Activated T-cell treated with anti-CD3 and anti-CD28 coated beads for 24 hours (primary cell): ENCODE measurements at regions not wholly inside any gene's neighbourhood (a gene's known extent, or its start where the extent isn't known, plus 50 kb on each side); places are given as distances from the start of the nearest gene placed in this dataset.

Experiments
- DNase-seq: peaks from one replicate; pipeline ENCODE4 v3.0.0-alpha.2; 2020; ENCODE audit warnings: low read depth

DNA sequence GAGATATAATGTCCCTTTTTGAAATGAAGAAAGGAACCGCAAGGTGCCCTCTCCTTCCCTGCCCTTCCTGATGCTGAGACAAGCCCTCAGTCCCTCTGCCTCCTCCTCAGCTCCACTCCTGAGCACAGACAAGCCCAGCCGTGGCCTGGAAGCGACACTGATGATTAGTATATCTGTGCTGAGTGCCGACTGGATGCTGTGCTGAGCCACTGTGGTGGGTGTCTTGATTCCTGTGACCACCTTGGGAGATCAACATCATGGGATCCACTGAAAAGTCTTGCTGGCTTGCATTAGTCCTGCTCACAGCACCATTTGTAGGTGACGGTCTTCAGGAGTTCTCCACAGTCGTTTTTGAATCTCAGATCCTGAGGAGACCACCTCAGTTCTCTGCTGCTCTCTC is 59.5 kb upstream of the HGFAC start:
- no peak for DNase-seq

DNA sequence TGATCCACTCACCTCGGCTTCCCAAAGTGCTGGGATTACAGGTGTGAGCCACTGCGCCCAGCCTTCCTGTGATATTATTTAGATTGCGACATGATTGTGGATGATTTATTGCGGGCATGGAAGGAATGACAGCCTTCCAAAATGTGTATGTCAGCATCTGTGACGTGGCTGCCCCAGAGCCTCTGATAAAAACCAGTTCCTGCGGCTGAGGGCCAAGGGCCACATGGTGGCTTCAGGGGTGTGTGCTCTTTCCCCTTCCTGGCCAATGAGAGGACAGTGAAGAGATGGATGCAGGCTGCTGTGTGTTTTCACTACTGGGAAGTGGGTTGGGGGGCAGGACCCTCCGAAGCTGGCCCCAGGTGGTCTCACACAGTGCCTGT is 57.4 kb upstream of the HGFAC start:
- no peak for DNase-seq

DNA sequence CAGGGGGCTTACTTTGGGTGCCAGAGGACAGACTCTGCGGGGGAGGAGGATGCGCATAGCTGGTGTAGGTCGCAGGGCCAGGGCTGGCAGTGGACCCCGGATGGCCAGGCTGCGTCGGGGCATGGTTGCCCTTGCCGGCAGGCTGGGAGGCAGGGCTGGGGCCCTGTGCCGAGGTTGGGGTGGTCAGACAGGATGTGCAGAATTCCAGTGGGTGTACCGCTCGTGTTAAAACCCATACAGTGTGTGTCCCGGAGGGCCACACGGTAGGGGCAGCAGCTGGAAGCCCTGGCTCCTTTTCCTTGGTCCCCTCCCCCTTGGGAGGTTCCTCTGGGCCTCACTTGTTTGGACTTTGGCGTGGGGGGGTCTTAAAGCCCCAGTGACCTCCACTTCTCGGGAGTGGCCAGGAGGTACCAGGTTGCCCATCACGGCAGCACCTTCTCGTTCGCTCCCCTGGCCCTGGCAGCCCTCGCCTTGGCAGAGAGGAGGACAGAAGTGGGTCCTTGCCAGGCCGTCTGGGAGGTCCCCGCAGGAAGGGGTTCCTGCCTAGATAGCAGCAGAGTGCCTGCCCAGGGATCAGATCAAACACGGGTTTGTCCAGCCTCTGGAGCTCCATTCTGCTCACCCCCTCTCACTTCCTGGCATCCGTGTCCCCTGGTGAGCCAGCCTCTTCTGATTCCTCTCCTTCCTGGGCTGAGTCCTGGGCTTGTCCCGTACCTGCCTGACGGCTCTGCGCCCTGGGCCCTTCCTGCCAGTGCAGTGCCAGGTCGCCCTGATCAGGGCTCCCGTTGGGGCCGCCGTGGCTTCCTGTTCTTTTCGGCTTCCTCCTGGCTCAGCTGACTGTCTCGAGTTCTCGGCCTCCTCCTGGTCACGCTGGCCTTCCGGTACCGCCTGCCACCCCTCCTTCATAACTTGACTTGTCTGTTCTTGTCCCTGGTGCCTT is 56.7 kb upstream of the HGFAC start:
- no peak for DNase-seq

DNA sequence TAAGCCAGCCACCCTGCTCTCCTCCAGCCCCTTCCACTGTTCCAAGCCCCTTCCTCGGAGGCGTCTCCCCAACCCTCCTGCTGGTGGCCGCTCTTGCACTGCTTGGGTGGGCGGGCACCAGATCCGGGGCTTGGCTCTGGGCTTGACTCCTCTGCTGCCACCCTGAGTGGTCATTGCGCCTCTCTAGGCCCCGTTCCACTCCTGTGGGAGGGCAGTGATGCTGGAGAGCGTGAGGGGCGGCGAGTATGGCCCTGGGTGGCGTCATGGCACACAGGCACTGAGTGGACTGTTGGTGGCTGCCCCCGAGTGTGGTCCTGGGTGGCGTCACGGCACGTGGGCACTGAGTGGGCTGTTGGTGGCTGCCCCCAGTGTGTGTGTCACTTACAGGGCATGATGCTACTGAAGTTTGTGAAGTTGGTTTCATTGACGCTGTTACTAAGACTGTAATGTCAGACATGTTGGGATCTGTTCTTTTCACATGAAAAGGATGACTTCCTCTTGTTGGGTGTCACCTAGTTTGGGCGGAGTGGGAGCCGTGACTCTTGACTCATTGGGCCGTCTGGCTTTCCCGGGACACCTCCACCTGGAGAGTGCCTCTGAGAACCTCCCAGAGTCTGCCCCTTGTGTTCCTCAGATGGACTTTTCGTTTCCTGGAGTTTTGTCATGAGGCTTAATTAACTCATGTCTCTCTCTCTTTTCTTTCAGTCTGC is 55.9 kb upstream of the HGFAC start:
- no peak for DNase-seq

DNA sequence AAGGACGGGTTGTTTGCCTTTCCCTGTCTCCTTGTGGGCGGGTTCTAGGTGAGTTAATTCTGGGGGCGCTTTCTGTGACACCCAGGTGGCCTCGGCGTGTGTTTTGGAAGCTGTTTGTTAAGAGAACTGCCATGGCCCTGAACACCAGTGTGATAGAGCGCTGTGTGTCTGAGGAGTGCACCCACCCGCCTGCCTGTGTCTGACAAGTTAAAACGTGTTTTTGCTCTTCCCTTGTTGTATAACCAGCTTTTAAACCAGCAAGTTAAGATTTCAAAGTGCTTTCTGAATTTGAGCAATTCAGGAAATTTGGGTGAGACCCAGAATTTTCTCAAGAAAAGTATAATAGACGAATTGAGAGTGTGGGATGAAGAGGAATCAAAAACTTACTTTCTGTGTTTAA is 55.2 kb upstream of the HGFAC start:
- no peak for DNase-seq

DNA sequence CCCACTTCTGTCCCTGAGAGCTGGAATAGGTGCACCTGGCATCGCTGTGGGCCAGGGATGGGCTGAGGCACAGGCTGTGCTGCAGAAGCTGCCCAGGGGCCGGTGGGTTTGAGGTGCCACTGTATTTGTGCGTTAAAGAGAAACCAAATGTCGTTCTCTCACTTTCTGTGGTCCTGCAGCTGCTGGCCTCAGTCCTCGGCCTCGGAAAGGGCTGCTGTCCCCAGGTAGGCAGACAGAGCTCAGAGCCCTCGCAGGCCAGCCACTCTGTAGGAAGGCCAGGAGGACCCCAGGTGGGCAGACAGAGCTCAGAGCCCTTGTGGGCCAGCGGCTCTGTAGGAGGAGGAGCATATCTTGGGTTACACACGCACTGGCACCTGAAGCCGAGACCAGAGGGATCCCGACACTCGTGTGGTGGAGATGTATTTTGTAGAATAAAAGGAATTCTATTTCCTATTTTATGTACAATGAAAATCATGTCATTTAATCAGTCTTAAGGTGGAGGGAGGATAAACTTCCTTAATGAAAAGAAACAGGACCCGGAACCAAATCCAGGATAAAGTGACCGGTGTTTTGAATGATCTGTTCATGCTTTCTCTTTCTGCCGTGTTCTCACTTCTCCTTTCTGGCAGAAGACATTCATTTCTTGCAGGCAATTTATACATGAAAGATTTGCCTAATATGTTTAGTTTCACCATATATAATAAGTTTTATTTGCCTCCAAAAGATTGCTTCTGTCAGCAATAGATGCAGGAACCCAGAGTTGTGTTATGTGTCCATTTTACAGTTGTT is 54.4 kb upstream of the HGFAC start:
- no peak for DNase-seq

DNA sequence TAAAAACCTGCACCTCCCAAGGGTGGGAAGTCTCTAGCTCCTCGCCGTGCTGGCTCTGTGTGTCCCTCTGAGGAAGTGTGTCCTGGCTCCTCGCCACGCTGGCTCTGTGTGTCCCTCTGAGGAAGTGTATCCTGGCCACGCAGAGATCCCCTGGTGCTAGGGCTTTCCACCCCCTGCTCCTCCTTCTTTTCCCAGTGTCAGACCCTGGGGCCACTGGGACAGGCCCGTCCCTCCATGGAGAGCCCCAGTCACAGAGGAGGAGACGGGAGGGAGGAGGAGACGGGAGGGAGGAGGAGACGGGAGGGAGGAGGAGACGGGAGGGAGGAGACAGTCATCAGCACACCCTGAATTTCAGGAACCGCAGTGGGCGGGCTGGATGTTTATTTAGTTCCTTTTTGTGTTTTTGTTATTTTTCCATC is 53.8 kb upstream of the HGFAC start:
- DNase-seq, result no peak

DNA sequence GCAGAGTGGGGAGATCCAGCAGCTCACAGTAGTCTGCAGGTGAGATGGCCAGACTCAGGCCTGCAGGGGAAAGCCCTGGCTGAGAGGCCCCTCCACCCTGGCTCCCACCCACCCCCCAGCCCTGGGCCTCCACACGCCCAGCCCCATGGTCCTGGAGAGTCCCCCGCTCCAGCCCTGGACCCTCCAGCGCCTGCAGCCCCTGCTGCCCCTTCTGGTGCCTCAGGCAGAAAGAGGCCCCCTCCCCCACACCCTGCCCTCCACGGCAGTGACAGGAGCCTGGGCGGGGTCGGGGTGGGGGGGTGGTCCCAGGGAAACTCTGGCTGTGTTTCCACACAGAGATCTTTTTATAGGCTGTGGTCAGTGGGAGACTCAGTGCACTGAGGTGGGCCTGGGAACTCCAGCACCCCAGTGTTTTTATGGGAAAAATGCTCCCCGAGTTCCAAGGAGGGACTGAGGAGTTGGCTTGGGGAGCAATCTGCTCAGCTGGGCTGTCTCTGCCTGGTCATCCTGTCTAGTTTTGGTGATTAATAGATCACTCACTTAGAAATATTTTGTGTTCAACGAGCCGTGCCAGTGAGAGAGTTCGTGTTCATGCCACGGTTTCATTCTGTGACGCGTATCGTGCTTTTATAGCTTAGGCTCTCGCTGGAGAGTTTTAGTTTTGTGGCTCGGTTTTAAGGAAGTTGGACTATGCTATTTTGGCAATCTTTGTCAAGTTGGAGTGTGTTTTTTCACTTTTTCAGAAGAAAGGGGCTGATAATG is 53.1 kb upstream of the HGFAC start:
- DNase-seq, result no peak

DNA sequence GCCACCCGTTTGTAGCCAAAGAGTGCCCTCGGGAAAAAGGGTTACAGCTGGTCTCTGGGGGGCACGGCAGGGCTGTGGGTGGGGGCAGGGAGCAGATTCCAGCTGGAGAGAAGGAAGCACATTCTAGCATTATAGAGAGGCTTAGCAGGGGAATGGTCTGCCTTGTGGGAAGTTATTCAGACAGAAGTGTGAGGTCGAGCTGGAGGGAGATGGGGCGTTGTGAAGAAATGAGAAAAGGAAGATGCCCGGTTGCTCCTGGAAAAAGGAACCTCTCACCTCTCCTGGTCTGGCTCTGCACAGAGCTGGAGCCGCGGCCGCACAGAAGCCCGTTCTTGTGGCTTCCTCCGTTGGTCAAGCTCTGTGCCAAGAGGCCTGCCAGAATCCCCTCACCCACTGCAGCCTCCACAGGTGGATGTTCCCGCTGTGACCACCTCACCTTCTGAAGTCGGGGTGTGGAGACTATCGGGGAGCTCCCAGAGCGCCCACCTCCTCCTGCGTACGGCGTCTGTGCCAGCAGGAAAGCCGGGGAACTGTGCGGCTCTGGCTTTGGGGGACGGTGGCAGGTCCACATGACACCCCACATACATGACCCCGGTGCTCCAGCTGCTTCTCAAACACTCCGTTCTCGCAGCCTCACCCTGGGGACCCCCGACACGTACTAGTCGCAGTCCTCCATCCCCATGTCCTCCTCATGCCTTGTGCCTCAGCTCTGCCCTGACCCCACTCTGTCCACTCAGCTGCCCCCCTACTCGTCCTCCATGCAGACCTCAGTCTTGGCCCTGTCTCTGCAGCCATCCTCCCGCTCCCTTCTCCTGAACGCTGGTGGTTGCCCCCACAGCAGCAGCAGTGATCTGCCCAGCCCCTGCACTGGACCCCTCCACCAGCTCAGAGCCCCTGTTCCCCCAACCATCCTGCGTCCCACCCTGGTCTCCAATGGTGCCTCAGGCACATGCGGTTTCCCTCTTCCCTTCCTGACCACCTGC is 52.2 kb upstream of the HGFAC start:
- DNase-seq, result no peak

DNA sequence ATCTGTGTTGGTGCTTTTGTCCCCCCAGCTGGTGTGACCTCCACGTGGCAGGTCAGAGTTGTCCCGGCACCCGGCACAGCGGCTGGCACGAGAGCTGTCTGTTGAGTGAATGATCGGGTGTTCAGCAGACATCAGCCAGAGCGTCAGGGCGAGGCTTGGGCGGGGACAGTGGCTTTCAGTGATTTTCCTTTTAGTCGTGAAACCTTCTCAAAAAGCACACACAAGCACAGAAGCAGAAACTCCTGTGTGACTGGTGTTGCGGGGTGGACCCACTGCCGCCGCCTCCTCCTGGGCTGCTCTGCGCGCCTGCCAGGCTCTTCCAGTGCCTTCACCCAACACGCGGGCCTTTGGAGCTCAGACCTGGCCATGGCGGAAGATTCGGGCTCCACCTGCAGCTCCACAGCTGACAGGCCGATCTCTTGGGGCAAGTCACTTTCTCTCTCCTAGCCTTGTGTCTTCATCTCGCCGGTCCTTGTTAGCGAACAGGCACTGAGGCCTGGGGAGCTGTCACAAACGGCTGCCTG is 51.4 kb upstream of the HGFAC start:
- no peak for DNase-seq

DNA sequence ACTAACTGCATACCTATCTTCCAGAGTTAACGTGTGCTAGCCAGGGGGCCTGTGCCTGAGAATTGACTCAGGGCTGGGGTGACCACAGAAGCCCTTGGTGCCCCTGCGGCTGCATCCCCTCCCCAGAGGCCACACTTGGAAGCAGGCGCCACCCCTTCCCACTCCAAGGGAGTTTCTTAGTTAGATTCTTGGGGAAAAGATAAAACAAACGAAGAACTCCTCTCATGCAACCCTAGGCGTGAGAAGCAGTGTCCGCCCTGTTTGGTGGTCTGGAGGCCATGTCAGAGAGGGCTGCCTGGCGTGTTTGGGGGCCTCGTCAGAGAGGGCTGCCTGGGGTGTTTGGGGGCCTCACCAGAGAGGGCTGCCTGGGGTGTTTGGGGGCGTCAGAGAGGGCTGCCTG is 50.3 kb upstream of the HGFAC start:
- no peak for DNase-seq
